ENCODE measurements at regions not wholly inside any gene's neighbourhood (a gene's known extent, or its start where the extent isn't known, plus 50 kb on each side); places are given as distances from the start of the nearest gene placed in this dataset.

- TF ChIP-seq, protein P1, sequence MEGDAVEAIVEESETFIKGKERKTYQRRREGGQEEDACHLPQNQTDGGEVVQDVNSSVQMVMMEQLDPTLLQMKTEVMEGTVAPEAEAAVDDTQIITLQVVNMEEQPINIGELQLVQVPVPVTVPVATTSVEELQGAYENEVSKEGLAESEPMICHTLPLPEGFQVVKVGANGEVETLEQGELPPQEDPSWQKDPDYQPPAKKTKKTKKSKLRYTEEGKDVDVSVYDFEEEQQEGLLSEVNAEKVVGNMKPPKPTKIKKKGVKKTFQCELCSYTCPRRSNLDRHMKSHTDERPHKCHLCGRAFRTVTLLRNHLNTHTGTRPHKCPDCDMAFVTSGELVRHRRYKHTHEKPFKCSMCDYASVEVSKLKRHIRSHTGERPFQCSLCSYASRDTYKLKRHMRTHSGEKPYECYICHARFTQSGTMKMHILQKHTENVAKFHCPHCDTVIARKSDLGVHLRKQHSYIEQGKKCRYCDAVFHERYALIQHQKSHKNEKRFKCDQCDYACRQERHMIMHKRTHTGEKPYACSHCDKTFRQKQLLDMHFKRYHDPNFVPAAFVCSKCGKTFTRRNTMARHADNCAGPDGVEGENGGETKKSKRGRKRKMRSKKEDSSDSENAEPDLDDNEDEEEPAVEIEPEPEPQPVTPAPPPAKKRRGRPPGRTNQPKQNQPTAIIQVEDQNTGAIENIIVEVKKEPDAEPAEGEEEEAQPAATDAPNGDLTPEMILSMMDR (conservative IDR thresholded peaks at IDR 0.05; ENCODE audit: low read depth in 2 of 2): no peak
- TF ChIP-seq, protein P2, sequence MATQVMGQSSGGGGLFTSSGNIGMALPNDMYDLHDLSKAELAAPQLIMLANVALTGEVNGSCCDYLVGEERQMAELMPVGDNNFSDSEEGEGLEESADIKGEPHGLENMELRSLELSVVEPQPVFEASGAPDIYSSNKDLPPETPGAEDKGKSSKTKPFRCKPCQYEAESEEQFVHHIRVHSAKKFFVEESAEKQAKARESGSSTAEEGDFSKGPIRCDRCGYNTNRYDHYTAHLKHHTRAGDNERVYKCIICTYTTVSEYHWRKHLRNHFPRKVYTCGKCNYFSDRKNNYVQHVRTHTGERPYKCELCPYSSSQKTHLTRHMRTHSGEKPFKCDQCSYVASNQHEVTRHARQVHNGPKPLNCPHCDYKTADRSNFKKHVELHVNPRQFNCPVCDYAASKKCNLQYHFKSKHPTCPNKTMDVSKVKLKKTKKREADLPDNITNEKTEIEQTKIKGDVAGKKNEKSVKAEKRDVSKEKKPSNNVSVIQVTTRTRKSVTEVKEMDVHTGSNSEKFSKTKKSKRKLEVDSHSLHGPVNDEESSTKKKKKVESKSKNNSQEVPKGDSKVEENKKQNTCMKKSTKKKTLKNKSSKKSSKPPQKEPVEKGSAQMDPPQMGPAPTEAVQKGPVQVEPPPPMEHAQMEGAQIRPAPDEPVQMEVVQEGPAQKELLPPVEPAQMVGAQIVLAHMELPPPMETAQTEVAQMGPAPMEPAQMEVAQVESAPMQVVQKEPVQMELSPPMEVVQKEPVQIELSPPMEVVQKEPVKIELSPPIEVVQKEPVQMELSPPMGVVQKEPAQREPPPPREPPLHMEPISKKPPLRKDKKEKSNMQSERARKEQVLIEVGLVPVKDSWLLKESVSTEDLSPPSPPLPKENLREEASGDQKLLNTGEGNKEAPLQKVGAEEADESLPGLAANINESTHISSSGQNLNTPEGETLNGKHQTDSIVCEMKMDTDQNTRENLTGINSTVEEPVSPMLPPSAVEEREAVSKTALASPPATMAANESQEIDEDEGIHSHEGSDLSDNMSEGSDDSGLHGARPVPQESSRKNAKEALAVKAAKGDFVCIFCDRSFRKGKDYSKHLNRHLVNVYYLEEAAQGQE (IDR thresholded peaks at IDR 0.05; ENCODE audit: unreplicated experiment): no peak
- TF ChIP-seq POLR2AphosphoS5 (IDR thresholded peaks at IDR 0.05; ENCODE audit: low read depth): no peak
- TF ChIP-seq, protein P3, sequence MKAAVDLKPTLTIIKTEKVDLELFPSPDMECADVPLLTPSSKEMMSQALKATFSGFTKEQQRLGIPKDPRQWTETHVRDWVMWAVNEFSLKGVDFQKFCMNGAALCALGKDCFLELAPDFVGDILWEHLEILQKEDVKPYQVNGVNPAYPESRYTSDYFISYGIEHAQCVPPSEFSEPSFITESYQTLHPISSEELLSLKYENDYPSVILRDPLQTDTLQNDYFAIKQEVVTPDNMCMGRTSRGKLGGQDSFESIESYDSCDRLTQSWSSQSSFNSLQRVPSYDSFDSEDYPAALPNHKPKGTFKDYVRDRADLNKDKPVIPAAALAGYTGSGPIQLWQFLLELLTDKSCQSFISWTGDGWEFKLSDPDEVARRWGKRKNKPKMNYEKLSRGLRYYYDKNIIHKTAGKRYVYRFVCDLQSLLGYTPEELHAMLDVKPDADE (IDR thresholded peaks at IDR 0.05): no peak
Observed at GRCh38 chr10:28797904-28798371, 120.6 kb downstream of the BAMBI start.

Measured in GM23338 (cell line).